ENCODE measurements at regions not wholly inside any gene's neighbourhood (a gene's known extent, or its start where the extent isn't known, plus 50 kb on each side); places are given as distances from the start of the nearest gene placed in this dataset.
"Not testable (repeated sequence)": the region's sequence is repeated elsewhere in the genome, so short reads cannot be mapped to it uniquely, and the experiment has no call there.

DNA sequence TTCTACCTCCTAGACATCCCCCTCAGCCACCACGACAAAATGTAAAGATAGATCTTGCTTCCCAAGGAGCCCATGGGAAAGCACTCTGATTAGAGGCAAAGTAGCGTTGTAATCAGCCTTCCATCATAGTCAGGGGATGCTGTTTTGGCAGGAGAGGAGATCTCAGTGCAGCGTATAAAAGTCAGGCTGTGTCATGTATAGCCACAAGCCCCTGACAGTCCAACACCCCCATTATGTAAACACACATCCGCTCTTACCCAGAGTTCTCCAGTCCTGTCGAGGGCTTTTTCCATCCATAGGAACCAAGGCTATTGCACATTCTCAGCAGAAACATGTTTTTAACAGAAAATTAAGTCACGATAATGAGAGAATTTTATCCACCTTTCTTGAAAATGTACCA is 156.3 kb downstream of the CYSLTR2 start:
- no peak for DNase-seq

DNA sequence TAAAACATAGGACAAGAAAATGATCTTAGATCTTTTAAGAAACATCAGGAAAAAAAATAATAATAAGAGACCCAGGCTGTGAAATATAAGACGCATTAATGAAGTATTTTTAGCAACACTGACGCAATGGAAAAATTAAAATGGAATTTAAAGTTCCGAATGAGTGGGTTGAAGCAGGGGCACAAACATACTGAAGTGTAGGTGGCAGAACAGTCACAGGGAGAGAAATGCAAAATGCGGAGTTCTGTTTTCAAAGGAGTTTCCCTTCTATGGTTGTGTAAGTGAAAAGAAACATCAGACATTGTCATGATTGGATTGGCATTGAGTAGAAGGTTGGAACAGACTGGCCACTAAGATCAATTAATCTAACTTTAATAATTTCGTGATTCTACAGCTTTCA is 159.8 kb downstream of the CYSLTR2 start:
- no peak for DNase-seq

DNA sequence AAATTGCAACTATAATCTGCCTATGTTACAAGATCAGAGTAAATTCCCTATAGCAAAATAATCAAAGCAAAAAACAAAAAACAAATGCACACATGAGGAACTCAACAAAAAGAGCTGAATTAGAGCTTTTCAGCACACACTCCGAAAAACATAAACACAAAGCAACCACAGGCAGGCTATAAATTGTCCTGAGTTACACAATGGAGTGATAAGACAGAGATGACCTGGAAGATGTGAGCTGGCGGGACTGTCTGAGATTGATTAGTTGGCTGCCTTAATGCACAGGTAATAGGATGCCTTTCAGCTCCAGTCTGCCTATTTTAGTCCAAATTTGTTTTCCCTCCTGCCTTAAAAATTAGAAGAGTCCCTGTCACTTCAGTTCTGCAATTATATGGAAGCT is 159.0 kb upstream of the FNDC3A start:
- DNase-seq: no peak

DNA sequence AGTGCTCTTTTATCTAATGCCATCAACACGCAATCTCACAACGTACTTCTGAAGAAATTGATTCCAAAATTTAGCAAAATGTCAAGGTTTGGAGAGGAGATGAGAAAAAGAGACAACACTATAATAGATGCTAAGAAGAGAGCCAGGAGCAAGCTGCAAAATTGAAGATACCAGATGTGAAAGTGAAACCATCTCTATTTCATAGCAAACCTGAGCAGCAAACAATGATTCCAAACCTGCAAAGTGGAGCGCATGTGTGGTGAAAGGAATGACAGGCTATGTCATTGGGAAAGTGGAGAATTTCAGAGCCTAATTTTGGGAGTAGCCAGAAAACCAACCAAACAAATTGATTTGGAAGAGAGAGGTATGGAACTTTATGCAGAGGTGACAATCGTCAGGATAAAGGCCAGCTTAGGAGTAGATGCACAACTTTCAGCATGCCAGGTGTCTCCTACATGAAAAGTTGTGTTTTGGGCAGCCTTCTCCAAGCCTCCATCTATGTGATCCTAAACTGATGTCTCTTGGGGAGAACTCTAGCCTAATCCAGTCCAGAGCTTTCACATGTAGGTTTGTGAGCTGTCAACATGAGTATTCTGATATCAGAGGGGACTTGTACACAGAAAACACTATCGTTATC is 158.4 kb upstream of the FNDC3A start:
- DNase-seq: no peak

DNA sequence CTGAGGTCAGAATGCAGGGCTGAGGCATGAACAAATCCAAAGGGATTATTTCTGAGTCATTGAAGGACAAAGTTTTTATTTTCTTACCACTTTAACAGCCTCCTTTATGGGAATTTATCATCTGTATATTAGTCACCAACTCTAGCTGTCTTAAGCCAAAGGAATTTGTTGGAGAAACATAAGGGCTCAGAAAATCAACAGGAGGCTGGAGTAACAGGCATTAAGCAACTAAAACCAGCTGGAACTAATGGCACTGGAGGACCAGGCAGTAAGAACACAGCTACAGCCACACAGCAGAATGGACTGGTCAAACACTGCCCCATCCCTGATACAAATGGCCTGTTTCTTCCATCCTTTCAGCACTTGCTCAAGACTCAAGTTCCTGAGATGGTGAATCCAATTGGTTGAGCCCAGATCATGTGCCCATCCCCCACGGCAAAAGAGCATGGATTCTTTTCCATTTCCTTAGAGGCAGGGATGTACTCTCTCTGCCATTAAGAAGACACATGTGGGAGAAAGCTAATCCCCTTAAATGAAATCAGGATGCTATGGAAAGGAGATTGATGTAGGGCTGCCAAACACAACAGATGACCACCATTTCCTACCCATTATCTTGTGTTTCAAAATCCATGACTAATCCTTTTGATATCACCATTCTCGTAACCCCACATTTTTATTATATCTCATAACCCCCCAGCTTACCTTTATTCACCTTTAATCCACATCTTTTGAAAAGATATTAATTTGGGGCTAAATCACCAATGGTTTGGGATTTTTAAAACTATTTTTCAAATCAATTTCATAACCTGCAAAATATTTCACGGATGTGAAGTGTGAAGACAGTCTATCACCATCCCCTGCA is 157.0 kb upstream of the FNDC3A start:
- no peak for DNase-seq

DNA sequence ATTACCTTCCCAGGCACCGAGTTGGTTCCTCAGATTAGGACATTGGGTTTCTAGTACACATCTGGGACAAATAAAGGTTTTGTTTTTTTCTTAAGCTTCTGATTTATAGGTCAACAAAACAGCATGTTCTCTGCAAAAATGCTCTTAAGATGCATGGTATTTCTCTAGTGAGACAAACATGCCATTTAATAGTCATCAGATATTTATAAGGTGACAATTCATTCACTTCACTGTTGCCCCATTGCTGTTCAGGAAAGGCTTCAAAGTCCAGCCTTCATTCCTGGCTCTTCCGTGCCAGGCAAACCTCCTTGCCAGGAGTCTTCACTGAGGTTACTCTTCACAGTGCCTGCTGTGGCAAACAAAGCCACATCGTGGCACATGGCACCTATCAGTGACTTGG is 156.3 kb upstream of the FNDC3A start:
- DNase-seq: no peak

DNA sequence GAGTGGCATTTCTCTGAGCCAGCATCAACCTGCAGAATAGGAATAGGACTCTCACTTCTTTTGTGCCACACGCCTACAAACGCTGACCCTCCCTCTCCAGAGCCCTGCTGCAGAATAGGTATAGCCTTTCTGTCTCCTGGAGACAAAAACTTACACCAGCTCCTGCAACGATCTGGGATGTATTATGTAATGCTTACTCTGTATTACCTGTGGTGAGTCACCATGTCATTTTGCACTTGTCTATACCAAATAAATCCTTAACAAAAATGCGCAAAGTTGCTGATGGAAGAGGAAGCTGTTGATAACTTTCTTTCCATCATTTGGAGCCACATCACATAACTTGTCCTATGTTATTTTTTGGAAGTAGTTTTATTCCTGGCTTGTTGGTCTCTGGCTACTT is 155.8 kb upstream of the FNDC3A start:
- no peak for DNase-seq

DNA sequence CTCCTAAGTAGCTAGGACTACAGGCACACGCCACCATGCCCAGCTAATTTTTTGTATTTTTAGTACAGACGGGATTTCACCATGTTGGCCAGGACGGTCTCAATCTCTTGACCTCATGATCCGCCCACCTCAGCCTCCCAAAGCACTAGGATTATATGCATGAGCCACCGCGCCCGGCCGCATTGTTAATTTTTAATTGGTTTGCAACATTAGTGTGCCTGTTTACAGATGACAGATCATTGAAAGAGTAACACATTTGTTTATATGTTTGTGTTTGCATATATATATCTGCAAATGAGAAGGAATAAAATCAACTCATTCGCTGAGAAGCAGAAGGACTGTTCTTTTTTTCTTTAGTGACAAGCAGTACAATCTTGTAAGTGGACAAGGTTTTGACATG is 152.2 kb upstream of the FNDC3A start:
- not testable (repeated sequence) for DNase-seq

DNA sequence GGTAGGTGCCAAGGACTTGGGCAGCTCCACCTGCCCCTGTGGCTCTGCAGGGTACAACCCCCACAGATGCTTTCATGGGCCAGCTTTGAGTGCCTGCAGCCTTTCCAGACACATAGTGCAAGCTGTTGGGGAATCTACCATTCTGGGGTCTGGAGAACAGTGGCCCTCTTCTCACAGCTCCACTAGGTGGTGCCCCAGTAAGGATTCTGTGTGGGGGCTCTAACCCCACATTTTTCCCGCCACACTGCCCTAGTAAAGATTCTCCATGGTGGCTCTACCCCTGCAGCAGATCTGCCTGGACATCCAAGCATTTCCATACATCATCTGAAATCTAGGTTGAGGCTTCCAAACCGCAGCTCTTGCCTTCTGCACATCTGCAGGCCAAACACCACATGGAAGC is 149.7 kb upstream of the FNDC3A start:
- DNase-seq: no peak

DNA sequence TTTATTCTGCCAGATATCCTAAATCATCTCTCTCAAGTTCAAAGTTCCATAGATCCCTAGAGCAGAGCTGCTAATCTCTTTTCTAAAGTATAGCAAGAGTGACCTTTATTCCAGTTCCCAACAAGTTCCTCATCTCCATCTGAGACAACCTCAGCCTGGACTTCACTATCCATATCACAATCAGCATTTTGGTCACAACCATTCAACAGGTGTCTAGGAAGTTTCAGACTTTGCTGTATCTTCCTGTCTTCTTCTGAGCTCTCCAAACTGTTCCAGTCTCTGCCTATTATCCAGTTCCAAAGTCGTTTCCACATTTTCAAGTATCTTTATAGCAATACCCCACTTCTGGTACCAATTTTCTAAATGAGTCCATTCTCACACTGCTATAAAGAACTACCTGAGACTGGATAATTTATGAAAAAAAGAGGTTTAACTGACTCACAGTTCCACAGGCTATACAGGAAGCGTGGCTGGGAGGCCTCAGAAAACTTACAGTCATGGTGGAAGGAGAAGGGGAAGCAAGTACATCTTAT is 148.7 kb upstream of the FNDC3A start:
- DNase-seq: not testable (repeated sequence)

DNA sequence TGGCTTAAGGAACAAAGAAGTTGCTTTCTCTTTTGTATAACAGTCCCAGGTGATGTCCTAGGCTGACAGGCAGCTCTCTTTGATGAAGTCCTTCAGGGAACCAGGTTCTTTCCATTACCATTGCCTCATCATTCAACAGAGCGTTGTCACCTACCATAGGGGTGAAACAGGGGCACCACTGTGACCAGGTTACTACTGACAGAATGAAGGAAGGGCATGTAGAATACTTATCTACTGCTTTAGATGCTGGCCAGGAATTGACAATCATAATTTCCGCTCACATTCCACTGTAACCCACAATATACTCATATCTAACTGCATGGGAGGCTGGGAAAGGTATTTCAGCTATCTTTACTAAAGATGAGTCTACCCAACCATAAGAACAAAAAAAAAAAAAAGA is 148.0 kb upstream of the FNDC3A start:
- DNase-seq: no peak

DNA sequence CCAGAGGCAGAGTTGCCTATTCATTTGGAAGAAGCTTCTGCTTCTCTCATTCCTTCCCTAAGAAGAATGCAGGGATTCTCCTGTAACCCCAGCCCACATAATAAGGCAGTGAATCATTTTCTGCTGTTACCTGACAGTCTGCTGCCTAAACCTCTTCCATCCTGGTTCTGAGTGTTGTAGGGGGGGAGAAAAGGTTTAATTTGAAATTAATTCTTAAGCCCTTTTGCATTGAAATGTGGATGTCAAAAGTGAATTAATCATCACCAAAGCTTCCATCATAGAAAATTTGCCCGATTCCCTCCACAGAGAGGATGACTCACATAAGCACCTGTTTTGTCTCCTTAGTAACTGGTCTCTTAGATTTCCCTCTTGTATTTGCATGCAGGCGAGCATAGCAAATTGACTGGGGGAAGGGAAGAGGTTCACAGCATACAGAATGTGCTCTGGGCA is 146.7 kb upstream of the FNDC3A start:
- DNase-seq: no peak

DNA sequence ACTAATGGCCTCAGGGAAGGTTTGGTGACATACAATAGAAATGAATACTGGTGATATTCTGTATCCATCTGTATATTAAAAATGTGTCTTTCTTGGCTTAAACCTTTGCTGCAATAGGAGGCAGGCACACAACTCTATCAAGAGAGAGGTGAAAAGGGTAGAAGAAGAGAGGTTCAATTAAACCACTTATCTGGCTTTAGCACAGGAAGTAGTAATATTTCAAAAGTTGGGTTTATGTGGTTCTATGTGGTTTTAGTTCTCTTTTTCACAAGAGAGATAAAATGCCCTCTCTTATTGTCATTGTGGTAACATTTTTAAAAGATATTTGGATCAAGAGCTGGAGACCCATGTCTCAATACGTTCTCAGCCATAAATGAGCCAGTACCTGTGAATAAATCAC is 146.2 kb upstream of the FNDC3A start:
- no peak for DNase-seq

DNA sequence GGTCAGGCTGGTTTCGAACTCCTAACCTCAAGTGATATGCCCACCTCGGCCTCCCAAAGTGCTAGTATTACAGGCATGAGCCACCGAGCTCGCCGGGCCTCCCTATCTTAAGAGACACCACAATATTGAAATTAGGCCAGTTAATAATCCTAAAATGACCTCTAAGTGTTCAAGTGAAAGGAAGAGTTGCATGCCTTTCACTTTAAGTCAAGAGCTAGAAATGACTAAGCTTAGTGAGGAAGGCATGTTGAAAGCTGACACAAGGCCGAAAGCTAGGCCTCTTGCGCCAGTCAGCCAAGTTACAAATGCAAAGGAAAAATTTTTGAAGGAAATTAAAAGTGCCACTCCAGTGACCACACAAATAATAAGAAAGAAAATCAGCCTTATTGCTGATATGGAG is 144.5 kb upstream of the FNDC3A start:
- no peak for DNase-seq

DNA sequence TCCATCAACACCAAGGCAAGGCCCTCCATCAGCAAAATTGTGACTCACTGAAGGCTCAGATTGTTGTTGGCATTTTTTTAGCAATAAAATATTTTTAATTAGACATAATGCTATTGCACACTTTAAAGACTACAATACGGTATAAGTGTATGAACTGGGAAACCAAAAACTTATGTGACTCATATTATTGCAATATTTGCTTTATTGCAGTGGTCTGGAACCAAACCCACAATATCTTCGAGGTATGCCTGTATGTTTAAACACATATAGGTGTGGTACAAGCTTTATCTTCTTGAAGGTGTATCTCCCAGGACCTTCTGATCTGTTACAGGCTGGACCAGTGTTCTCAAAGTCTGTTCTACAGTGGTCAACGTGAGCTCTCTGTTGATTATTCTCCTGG is 142.3 kb upstream of the FNDC3A start:
- DNase-seq: no peak

DNA sequence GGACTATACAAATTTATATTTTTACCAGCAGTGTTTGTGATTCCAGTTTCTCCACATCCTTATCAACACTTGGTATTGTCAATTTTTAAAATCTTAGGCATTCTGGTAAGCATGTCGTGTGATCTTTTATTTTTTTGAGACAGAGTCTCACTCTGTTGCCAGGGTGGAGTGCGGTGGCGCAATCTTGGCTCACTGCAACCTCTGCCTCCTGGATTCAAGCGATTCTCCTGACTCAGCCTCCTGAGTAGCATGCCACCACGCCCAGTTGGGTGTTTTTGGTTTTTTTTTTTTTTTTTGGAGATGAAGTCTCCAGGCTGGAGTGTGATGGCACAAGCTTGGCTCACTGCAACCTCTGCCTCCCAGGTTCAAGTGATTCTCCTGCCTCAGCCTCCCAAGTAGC is 140.4 kb upstream of the FNDC3A start:
- DNase-seq: not testable (repeated sequence)

DNA sequence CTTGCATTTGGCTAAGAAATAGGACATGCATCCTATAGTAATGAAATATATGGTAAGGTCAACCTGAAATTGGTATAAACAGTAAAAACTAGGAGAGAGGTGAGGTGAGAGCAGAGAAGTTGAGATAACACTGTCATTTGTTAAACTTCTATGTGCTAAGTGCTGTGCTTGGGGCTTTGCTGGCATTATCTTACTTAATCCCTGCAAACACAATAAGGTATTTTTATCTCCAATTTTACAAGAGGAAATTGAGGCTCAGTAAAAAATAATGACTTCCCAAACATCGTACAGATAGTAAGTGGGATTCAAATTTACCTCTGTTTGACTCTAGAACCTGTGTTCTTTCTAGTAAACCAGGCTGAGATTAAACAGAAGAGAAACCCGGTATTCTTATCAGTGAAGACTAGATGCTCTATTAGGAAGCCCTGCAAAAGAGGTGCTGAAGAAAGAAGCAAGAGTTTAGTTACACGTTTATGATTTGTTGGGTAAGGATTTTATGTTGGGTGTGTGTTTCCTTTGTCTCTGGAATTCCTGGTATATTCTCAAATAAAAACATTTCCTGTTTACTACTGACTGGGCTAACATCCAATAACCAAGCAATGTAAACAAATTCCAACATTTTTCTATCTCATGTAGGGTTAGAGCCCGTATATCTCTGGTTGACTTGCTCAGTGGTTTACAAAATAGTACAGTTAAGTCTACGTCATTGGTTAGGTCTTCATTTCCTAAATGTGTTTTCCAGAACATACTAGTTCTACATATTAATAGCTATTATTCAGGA is 137.3 kb upstream of the FNDC3A start:
- no peak for DNase-seq

DNA sequence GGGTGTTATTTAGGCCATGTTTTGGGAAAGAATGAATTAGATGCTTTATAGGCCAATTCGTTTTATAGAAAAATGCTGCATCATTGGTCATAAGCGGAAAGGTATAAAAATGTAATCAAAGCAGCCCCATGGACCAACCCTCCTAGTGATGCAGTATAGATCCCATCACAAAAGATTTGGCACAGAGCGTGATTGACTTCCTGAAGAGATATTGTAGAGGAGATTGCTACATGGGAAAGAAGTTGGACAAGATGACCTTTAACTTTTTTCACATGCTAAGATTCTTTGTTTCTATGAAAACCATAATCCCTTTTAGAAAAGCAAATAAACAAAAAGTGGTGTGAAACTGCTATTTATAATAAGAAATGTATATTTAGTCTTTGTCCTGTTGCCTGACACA is 136.5 kb upstream of the FNDC3A start:
- no peak for DNase-seq

DNA sequence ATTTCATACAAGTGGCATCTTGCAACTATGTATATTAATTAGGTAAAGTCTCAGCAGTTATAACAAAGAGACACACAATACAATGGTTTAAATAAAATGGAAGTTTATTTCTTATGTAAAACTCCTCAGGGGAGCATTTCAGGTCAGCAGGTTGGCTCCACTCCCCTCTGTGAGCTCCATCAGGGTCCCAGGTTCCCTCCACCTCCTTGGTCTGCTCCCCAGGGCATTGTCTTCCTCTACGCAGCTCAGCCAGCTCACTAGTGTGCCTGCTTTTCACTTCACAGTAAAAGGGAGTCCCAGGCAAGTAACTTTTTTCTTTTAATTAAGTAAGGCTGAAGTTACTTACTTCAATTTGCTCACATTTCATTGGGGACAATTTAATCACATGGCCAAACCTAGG is 135.3 kb upstream of the FNDC3A start:
- DNase-seq: no peak

DNA sequence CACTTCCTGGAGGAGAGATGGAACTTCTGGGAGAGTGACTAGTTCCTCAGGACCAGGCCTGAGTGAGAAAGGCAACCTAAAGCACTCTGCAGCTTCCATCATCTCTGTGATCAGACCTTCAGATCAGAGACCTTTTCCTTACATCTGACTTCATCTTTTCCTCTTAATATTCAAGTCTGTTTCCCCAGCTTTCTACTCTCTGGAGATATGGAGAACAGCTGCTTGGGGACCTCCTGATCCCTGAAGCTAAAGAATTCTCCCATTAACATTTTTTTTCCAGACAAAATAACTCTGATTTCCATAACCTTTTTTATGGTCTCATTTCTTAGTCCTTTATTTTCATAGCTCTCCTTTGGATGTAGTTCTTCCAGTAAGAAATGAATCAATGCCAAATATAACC is 133.4 kb upstream of the FNDC3A start:
- no peak for DNase-seq

DNA sequence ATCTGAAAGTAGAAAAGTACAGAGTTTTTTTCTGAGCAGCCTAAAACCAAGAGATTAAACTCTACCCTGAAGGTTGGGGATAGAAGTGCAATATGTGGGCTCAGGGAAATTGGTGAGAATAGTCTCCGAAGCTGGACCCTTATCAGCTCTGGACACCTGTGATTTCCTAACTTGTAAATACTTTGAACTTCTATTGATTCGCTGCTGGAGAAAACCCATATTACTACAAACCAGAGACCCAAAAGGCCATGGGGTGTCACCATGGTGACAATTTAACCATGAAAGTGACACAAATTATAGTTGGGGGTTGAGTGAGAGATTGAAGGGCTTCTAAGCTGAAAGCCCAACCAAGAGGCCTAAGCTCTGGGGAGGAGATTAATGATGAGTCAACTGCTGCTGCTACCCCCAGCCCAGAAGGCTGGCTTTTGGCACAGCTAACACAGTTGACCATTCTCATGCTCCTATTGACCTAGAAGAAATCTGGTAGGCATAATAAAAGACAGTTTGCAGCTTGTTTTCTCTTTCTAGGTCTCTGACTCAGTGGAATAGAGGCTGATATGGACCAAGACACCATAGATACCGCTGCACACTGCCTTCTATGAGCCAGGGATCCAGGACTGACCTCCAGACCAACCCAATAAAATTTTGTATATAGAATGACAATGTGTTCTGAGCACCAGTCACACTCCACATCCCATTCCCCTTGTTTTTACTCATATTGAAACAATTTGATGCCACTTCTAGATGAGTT is 131.9 kb upstream of the FNDC3A start:
- no peak for DNase-seq

DNA sequence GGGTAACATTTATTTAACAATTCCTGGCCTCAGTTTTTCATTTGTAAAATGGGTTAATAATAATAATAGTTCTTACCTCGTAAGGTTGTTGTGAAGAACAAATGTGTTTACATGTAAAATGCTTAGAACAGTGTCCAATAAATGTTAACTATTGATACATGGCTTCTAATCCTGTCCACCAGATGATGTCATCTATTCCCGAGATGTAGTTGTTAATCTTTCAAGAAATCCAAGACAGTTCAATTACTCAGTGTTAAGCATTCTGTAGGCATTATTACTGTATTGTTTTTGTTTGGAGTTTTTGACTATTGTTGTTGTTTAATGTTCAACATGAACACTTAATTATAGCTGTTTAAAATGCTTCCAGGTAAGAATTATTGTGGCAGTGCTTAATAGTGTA is 131.0 kb upstream of the FNDC3A start:
- no peak for DNase-seq

DNA sequence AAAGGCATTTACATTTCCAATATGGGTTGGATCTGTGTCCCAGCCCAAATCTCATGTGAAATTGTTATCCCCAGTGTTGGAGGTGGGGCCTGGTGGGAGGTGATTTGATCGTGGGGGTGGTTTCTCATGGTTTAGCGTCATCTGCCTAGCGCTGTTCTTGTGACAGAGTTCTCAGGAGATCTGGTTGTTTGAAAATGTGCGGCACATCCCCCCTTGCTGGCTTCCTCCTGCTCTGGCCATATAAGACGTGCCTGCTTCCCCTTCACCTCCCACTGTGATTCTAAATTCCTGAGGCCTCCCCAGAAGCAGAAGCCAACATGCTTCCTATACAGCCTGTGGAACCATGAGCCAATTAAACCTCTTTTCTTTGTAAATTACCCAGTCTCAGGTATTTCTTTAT is 126.2 kb upstream of the FNDC3A start:
- no peak for DNase-seq
